ENCODE measurements at regions not wholly inside any gene's neighbourhood (a gene's known extent, or its start where the extent isn't known, plus 50 kb on each side); places are given as distances from the start of the nearest gene placed in this dataset.

- TF ChIP-seq, protein P1, sequence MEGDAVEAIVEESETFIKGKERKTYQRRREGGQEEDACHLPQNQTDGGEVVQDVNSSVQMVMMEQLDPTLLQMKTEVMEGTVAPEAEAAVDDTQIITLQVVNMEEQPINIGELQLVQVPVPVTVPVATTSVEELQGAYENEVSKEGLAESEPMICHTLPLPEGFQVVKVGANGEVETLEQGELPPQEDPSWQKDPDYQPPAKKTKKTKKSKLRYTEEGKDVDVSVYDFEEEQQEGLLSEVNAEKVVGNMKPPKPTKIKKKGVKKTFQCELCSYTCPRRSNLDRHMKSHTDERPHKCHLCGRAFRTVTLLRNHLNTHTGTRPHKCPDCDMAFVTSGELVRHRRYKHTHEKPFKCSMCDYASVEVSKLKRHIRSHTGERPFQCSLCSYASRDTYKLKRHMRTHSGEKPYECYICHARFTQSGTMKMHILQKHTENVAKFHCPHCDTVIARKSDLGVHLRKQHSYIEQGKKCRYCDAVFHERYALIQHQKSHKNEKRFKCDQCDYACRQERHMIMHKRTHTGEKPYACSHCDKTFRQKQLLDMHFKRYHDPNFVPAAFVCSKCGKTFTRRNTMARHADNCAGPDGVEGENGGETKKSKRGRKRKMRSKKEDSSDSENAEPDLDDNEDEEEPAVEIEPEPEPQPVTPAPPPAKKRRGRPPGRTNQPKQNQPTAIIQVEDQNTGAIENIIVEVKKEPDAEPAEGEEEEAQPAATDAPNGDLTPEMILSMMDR (conservative IDR thresholded peaks at IDR 0.05; ENCODE audit: low read depth, low read length), result no peak
- no peak for TF ChIP-seq POLR2A (IDR thresholded peaks at IDR 0.05; ENCODE audit: low read depth, low read length)
- no peak for TF ChIP-seq RFX5 (IDR thresholded peaks at IDR 0.05; ENCODE audit: low read depth, low read length)
Measured at GRCh38 chr4:123020285-123020684, 97.9 kb upstream of the NUDT6 start.
